GM12873 (cell line): ENCODE measurements at regions not wholly inside any gene's neighbourhood (a gene's known extent, or its start where the extent isn't known, plus 50 kb on each side); places are given as distances from the start of the nearest gene placed in this dataset.

Experiments
- CTCF ChIP-seq: IDR thresholded peaks from 2 replicates; pipeline ENCODE4 v1.5.1; 2012; ENCODE audit warnings: low read depth, mild to moderate bottlenecking, moderate library complexity, low read length, control low read depth; ENCODE audit not compliant: insufficient read depth; ENCODE audit errors: missing control alignments

DNA sequence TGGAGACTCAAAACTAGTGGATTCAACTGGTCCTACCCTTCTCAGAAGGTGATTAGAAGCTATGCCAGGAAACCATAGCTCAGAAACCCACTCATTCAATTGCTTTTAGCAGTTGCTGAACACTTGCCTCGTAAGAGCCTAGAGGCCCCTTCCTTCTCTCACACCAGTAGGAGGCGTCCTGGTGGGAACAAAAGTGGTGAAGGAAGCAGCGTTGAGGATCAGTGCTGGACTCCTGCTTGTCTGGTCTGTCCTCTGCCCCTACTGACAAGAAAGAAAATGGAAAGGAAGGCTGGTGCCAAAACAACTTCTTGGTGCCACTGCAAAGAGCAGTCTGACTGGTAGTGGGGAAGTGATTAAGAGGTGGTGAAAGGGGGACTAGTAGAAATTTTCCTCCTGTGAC, 269.7 kb downstream of the LMO4 start:
- peak; percentile 25 for TF ChIP-seq CTCF

GRCh38 chr1:87599569-87599968, 270.9 kb downstream of the LMO4 start:
- no peak for TF ChIP-seq CTCF

DNA sequence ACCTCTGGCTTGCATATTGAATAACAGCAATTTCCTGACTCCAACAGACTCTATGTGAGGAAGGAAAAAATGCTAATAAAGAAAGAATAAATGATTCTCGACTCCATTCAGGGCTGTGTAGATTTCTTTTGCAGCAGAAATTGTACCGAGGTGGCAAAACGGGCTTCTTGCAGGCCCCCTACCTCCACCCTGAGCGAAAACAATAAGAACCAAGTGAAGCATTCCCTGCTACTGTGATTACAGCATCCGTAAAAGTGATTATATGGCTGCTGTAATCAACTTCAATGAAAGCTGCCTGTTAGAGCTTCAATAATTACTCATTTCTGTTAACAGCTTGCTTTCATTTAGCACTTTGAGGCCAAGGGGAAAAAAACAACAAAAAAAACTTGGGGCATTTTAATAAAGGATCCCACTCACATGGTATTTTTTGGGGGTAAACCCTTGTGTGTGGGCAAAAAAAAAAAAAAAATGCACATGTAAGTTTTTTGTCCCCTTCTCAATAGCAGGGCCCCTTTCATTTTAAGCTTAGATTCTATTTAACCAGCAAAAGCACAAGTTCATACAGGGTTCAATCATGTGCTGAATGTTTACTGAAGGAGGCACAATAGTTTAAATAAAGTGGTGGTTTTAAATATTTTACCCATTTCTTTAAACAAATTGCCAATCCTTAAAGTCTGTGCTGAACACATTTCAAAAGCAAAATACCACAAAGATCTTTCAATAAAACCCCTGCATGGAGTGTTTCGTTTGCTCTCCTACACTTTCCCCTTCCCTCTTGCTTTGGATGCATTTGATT, 271.6 kb downstream of the LMO4 start:
- TF ChIP-seq CTCF, result no peak

GRCh38 chr1:87600854-87601253, 272.2 kb downstream of the LMO4 start:
- no peak for TF ChIP-seq CTCF

- no peak for TF ChIP-seq CTCF
These were observed 274.9 kb downstream of the LMO4 start for GRCh38 chr1:87603626-87604025.

- TF ChIP-seq CTCF, result no peak
These were observed 284.3 kb downstream of the LMO4 start for GRCh38 chr1:87612956-87613355.

- no peak for TF ChIP-seq CTCF
These were observed 286.8 kb downstream of the LMO4 start for GRCh38 chr1:87615491-87615890.

DNA sequence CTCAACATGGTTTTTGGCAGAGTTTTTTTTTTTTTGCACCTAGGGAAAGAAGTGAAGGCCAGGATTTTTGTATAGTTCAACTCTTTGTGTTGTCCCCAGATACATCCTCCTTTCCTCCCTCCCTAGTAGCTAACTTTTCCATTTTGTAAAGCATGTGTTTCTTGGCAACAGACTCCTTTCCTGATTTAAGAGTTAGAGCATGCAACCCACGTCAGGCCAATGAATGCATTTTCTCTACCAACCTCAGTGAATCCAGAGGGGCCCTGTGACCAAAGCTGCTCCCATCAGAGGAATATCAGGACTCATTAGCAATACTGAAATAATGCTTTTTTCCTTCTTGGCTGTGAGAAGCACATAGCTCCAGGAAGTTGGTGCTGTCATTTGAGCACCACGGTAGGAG, 287.2 kb downstream of the LMO4 start:
- no peak for TF ChIP-seq CTCF
